Keratinocyte (primary cell): ENCODE measurements at regions not wholly inside any gene's neighbourhood (a gene's known extent, or its start where the extent isn't known, plus 50 kb on each side); places are given as distances from the start of the nearest gene placed in this dataset.

Source experiments
- DNase-seq: peaks from one replicate; pipeline ENCODE4 v3.0.0-alpha.2; 2011; ENCODE audit warnings: low read depth, missing footprints, low spot score
- FAIRE-seq: peaks from 2 replicates; lab custom pipeline; 2011; peaks lifted over from hg19 to GRCh38; lab: Jason Lieb, UNC
- H2AFZ ChIP-seq: 2 replicates; pipeline ENCODE4 v1.6.0; 2012; ENCODE audit warnings: low read length, control low read depth, inconsistent platforms; ENCODE audit not compliant: control insufficient read depth
- H3K27ac ChIP-seq: 2 replicates; pipeline ENCODE4 v1.5.1; 2011; ENCODE audit warnings: low read length; ENCODE audit not compliant: control insufficient read depth, insufficient read depth
- H3K27me3 ChIP-seq: 3 replicates; pipeline ENCODE4 v1.6.0; 2011; ENCODE audit warnings: low read length; ENCODE audit not compliant: control insufficient read depth, insufficient read depth; ENCODE audit errors: extremely low read depth
- H3K36me3 ChIP-seq, 2 experiments: 2 replicates in 1 of 2; 3 replicates in 1 of 2; pipeline ENCODE4 v1.5.1; 2011; ENCODE audit warnings: low read length in 2 of 2, mild to moderate bottlenecking in 1 of 2; ENCODE audit not compliant: control insufficient read depth in 2 of 2, insufficient read depth in 2 of 2; ENCODE audit errors: extremely low read depth in 1 of 2
- H3K4me1 ChIP-seq: 3 replicates; pipeline ENCODE4 v1.5.1; 2011; ENCODE audit warnings: low read length; ENCODE audit not compliant: control insufficient read depth, insufficient read depth; ENCODE audit errors: extremely low read depth
- H3K4me2 ChIP-seq: 3 replicates; pipeline ENCODE4 v1.6.0; 2011; ENCODE audit warnings: low read depth, low read length; ENCODE audit not compliant: control insufficient read depth, insufficient read depth; ENCODE audit errors: extremely low read depth
- H3K4me3 ChIP-seq, 3 experiments: fragments of 200-600 bp in 1 of 3; sonication (generic) in 1 of 3; 2 replicates in 2 of 3; 3 replicates in 1 of 3; pipeline ENCODE4 v1.5.1; 2011 to 2016; ENCODE audit warnings: low read length in 3 of 3, mild to moderate bottlenecking in 3 of 3, control low read depth in 2 of 3, inconsistent platforms in 1 of 3, low read depth in 1 of 3, mixed read lengths in 1 of 3, mixed run types in 1 of 3, moderate library complexity in 1 of 3; ENCODE audit not compliant: control insufficient read depth in 2 of 3, insufficient read depth in 2 of 3; ENCODE audit errors: extremely low read depth in 1 of 3
- H3K79me2 ChIP-seq: 2 replicates; pipeline ENCODE4 v1.6.0; 2012; ENCODE audit warnings: low read length; ENCODE audit not compliant: control insufficient read depth, insufficient read depth
- H3K9ac ChIP-seq: 3 replicates; pipeline ENCODE4 v1.6.0; 2011; ENCODE audit warnings: low read length; ENCODE audit not compliant: control insufficient read depth, insufficient read depth; ENCODE audit errors: extremely low read depth
- H3K9me1 ChIP-seq: 3 replicates; pipeline ENCODE4 v1.6.0; 2011; ENCODE audit warnings: low read length; ENCODE audit not compliant: control insufficient read depth, insufficient read depth; ENCODE audit errors: extremely low read depth
- H3K9me3 ChIP-seq: 2 replicates; pipeline ENCODE4 v1.5.1; 2012; ENCODE audit warnings: low read depth, low read length; ENCODE audit not compliant: control insufficient read depth
- H4K20me1 ChIP-seq: 3 replicates; pipeline ENCODE4 v1.6.0; 2011; ENCODE audit warnings: low read length; ENCODE audit not compliant: control insufficient read depth, insufficient read depth; ENCODE audit errors: extremely low read depth
- CTCF ChIP-seq, 3 experiments: IDR thresholded peaks in 1 of 3; conservative IDR thresholded peaks in 1 of 3; optimal IDR thresholded peaks in 1 of 3; 2 replicates in 2 of 3; 3 replicates in 1 of 3; pipeline versions ENCODE3 to v1.5.1; 2011; ENCODE audit warnings: low read length in 3 of 3, mild to moderate bottlenecking in 3 of 3, moderate library complexity in 2 of 3, control low read depth in 1 of 3, inconsistent platforms in 1 of 3; ENCODE audit not compliant: insufficient read depth in 2 of 3; ENCODE audit errors: extremely low read depth in 1 of 3
- EZH2 ChIP-seq: IDR thresholded peaks from one replicate; pipeline ENCODE4 v1.6.1; 2012; ENCODE audit warnings: inconsistent platforms, mild to moderate bottlenecking, low read length, moderate library complexity
- dilution Hi-C: fragments of 300-500 bp; cut with MboI; formaldehyde crosslinking; loops from one replicate; pipeline ENCODE4 v1.7.0; 2020; ENCODE audit warnings: low sequenced_read_pairs; ENCODE audit not compliant: extremely low pct_ligation_motif_present

DNA sequence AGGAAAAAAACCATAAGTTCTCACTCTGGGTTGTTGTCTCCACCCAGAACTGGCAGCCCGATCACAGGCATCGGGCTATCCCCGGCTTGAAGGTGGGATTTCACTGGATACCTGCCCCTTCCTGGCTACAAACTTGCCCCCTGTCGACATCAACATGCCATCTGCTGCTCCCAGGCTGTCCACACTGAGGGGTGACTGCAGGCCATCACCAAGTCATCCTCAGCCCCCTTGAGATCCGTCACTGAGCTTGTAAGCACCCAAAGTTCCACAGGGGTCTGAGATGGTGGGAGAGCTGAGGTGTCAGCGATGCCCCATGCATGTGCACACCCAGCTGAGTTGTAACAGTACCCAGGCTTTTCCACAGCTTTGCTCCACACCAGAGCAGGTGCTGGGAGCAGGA lies 211.0 kb downstream of the AMY1C start:
- Histone ChIP-seq H3K9me1 (no peaks in the 10 kb centered on the region), H3K9me3 (peaks cover 9% of the 10 kb centered on the region), H3K36me3 (no peaks in the 10 kb centered on the region), H4K20me1 (no peaks in the 10 kb centered on the region), H3K9ac (no peak overlapping the region), H2AFZ (no peak overlapping the region), H3K4me3 (no peak overlapping the region), H3K27me3 (no peaks in the 10 kb centered on the region), H3K27ac (no peak overlapping the region), H3K79me2 (no peaks in the 10 kb centered on the region), H3K4me2 (no peak overlapping the region), H3K4me1 (no peaks in the 10 kb centered on the region)
- FAIRE-seq (no peak), DNase-seq (no peak)
- no peak for TF ChIP-seq EZH2
- no peak for TF ChIP-seq CTCF (optimal IDR thresholded peaks at IDR 0.05 in 1 of 3, IDR thresholded peaks at IDR 0.05 in 1 of 3, conservative IDR thresholded peaks at IDR 0.05 in 1 of 3; ENCODE audit: extremely low read depth in 1 of 3, insufficient read depth in 2 of 3, low read length in 3 of 3)
- dilution Hi-C loops: no loop called here

GRCh38 chr1:103986792-103987191 lies 237.1 kb downstream of the AMY1C start:
- dilution Hi-C loops: no loop called here
- H3K4me2 ChIP-seq: no peak overlapping the region
- no peak for TF ChIP-seq CTCF (optimal IDR thresholded peaks at IDR 0.05 in 1 of 3, IDR thresholded peaks at IDR 0.05 in 1 of 3, conservative IDR thresholded peaks at IDR 0.05 in 1 of 3; ENCODE audit: extremely low read depth in 1 of 3, insufficient read depth in 2 of 3, low read length in 3 of 3)
- no peak for TF ChIP-seq EZH2
- DNase-seq: no peak
- H3K9ac ChIP-seq: no peak overlapping the region
- no peaks in the 10 kb centered on the region for H3K9me3 ChIP-seq
- H3K27me3 ChIP-seq: no peaks in the 10 kb centered on the region
- no peak overlapping the region for H2AFZ ChIP-seq
- H3K4me1 ChIP-seq: no peaks in the 10 kb centered on the region
- FAIRE-seq: no peak
- H3K36me3 ChIP-seq: no peaks in the 10 kb centered on the region
- no peaks in the 10 kb centered on the region for H3K79me2 ChIP-seq
- H3K9me1 ChIP-seq: no peaks in the 10 kb centered on the region
- H3K4me3 ChIP-seq: no peak overlapping the region
- H3K27ac ChIP-seq: no peak overlapping the region
- no peaks in the 10 kb centered on the region for H4K20me1 ChIP-seq
